Vagina (tissue), 2 donors: ENCODE measurements at regions not wholly inside any gene's neighbourhood (a gene's known extent, or its start where the extent isn't known, plus 50 kb on each side); places are given as distances from the start of the nearest gene placed in this dataset.

ENCODE experiments used
- POLR2A ChIP-seq, 2 donors: fragments of 450-650 bp; IDR thresholded peaks; one replicate each; pipeline ENCODE4 v1.6.1; 2017; ENCODE audit warnings: antibody characterized with exemption in 2 of 2, mild to moderate bottlenecking in 2 of 2, moderate library complexity in 2 of 2
- TF ChIP-seq, protein P1 (sequence below), 3 experiments: fragments of 450-650 bp in 2 of 3; fragments of 200-600 bp in 1 of 3; sonication (generic) in 1 of 3; IDR thresholded peaks; one replicate each; pipeline ENCODE4 v1.5.1; 2017 to 2019; ENCODE audit warnings: antibody characterized with exemption in 3 of 3, mild to moderate bottlenecking in 2 of 3, moderate library complexity in 2 of 3

DNA sequence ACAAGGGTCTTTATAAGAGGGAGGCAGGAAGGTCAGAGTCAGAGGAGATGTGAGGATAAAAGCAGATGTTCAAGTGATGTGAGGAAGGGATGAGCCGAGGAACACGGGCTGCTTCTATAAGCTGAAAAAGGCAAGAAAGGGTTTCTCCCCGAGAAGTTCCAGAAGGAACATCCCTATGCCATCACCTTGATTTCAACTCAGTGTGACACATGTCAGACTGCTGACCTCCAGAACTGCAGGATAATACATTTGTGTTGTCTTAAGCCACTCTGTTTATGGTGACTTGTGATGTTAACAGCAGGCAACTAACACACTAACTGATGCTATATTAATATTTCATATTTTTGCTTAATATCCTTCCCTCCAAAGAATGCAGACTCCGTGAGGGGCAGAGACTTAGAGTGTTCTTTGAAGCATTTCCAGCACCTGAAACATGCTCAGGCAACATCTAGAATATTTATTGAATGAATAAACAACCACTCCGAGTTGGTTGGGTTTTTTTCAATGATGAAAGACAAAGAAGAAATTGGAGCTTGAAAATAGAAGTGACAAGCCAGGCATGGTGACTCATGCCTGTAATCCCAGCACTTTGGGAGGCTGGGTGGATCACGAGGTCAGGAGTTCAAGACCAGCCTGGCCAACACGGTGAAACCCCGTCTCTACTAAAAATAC, 77.6 kb upstream of the ADRA1B start:
- TF ChIP-seq, protein P1, sequence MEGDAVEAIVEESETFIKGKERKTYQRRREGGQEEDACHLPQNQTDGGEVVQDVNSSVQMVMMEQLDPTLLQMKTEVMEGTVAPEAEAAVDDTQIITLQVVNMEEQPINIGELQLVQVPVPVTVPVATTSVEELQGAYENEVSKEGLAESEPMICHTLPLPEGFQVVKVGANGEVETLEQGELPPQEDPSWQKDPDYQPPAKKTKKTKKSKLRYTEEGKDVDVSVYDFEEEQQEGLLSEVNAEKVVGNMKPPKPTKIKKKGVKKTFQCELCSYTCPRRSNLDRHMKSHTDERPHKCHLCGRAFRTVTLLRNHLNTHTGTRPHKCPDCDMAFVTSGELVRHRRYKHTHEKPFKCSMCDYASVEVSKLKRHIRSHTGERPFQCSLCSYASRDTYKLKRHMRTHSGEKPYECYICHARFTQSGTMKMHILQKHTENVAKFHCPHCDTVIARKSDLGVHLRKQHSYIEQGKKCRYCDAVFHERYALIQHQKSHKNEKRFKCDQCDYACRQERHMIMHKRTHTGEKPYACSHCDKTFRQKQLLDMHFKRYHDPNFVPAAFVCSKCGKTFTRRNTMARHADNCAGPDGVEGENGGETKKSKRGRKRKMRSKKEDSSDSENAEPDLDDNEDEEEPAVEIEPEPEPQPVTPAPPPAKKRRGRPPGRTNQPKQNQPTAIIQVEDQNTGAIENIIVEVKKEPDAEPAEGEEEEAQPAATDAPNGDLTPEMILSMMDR (IDR thresholded peaks at IDR 0.05) = no peak
- no peak for TF ChIP-seq POLR2A (IDR thresholded peaks at IDR 0.05)
